Fibroblast of the aortic adventitia (primary cell): ENCODE measurements at regions not wholly inside any gene's neighbourhood (a gene's known extent, or its start where the extent isn't known, plus 50 kb on each side); places are given as distances from the start of the nearest gene placed in this dataset.
"Not testable (repeated sequence)": the region's sequence is repeated elsewhere in the genome, so short reads cannot be mapped to it uniquely, and the experiment has no call there.

Experiments used
- DNase-seq: peaks from one replicate; pipeline ENCODE4 v3.0.0-alpha.2; 2010; ENCODE audit warnings: low read depth
- H3K4me3 ChIP-seq: 2 replicates; pipeline ENCODE4 v1.5.1; 2011; ENCODE audit warnings: low read depth, mild to moderate bottlenecking, control low read depth, low read length, moderate library complexity
- TF ChIP-seq, protein P1 (sequence below): IDR thresholded peaks from 2 replicates; pipeline ENCODE4 v1.5.1; 2011; ENCODE audit warnings: mild to moderate bottlenecking, low read length, control low read depth, inconsistent platforms; ENCODE audit not compliant: insufficient read depth

DNA sequence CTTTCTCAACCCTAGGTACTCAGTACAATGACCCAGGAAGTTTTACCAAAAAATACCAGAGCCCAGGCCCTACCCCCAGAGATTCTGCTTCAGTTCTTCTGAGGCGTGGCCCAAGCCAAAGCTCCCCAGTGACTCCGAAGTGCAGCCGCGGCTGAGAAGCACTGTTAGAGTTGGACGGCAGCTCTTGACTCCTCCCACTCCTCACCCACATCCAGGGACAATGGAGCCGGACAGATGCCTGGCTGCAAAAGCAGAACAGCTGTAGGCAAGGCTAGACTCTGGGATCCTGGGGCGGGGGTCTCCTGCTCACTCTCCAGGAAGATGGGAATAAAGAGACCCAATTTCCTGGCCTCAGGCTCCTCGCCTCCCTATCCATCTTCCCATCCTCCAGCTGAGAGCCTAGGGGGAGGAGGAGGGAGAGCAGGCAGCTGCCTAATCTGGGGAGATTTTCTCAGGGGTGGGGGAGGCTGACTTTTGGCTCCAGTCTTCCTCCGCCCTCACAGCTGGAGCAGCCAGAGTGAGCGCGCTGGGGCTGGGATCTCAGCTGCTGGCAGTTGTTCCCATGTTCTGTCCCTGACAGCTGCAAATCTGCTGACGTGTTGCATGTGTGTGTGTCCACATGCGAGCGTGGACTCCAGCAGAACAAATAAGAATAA lies 223.8 kb downstream of the OPA1 start:
- peak; percentile 27 for DNase-seq
- no peak overlapping the region for H3K4me3 ChIP-seq
- TF ChIP-seq, protein P1, sequence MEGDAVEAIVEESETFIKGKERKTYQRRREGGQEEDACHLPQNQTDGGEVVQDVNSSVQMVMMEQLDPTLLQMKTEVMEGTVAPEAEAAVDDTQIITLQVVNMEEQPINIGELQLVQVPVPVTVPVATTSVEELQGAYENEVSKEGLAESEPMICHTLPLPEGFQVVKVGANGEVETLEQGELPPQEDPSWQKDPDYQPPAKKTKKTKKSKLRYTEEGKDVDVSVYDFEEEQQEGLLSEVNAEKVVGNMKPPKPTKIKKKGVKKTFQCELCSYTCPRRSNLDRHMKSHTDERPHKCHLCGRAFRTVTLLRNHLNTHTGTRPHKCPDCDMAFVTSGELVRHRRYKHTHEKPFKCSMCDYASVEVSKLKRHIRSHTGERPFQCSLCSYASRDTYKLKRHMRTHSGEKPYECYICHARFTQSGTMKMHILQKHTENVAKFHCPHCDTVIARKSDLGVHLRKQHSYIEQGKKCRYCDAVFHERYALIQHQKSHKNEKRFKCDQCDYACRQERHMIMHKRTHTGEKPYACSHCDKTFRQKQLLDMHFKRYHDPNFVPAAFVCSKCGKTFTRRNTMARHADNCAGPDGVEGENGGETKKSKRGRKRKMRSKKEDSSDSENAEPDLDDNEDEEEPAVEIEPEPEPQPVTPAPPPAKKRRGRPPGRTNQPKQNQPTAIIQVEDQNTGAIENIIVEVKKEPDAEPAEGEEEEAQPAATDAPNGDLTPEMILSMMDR: no peak

DNA sequence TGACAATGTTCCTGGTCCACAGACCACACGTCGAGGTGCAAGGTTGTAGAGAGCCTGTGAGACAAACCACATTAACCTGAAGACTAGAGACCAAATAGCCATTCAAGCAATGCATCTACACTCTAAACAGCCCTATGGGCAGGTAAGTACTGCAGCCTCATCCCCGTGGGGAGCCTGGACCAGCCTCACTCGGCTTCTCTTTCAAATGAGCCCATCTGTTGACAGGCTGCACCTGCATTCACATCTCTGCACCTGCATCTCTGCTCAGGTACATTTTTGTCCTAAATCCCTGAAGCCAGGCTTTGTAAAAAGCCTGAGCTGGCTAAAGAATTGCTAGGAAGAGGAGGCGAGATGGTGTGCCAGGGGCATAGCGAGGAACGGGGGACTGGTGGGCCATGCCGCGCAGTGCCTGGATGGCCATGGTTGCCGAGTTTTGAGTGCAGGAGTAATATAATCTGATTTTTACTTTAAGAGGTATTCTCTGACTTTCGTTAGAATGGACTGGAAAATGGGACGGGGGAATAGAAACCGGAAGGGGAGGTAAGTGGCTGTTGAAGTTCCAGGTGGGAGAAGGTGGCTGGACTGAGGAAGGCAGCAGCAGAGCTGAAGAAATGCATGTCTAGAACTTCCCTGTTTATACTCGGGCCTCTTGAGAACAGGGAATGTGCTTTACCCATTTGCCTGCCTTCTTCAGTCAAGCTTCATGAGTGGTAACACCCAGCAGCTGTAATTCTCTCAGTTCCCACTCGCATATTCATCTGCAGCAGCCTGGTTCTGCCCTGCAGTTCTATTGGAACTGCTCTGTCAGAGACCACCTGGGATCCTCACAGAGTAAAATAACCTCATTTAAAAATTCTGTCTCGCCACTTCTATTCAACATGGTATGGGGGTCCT lies 226.4 kb downstream of the OPA1 start:
- H3K4me3 ChIP-seq: no peak overlapping the region
- TF ChIP-seq, protein P1: no peak
- no peak for DNase-seq

DNA sequence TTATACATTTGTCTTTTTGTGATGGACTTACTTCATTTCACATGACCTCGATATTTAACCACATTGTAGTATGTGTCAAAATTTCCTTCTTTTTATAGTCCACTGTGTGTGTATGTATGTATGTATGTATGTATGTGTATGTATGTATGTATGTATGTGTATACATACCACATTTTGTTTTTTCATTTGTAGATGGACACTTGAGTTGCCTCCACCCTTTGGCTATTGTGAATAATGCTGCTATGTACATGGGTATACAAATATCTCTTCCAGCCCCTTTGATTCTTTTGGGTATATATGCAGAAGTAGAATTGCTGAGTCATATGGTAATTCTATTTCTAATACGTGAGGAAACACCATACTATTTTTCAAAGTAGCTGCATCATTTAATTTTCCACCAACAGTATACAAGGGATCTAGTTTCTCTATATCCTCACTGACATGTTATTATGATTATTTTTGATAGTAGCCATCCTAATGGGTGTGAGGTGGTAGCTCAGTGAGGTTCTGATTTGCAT lies 228.2 kb downstream of the OPA1 start:
- TF ChIP-seq, protein P1: no peak
- H3K4me3 ChIP-seq: no peak overlapping the region
- DNase-seq: no peak

DNA sequence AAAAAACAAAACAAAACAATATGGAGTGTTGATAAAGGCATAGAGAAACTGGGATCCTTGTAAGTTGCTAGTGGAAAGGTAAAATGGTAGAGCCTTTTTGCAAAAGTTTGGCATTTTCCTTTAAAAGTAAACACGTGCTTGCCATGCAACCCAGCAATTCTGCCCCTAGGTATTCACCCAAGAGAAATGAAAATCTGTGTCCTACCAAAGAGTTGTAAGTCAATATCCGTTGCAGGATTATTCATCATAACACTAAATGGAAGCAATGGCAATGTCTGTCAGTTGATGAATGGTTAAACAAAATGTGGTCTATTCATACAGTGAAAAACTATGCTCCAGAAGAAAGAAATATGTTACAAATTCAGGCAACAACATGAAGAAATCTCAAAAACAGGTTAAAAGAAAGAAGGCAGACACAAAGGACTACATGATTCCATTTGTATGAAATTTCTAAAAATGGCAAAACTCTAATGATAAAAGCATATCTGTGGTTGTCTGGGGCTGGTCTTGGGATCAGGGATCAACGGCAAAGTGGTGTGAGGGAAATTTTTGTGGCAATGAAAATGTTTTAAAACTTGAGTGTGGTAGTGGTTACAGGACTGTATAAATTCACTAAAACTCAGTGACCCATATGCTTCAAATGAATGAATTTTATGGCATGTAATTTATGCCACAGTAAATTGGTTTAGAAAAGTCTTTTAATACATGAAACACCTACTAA lies 229.6 kb downstream of the OPA1 start:
- DNase-seq: no peak
- TF ChIP-seq, protein P1: no peak
- H3K4me3 ChIP-seq: no peak overlapping the region

DNA sequence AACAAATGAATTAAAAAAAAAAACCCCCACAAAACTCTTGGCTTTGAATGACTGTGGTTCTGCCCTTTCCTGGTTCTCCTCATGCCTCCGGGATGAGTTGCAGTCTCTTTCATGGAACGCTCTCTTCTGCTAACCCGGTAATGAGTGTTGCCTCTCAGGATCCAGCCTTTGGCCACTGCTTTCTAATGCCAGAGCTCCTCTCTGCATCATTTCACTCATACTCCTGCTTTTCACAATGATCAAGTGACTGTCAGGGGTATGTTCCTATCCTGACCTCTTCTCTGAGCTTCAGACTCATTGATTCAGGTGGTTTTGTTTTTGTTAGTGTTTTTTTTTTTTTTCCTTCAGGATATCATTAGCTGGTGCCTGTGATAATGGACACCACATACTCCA lies 230.2 kb downstream of the OPA1 start:
- H3K4me3 ChIP-seq, DNase-seq: not testable (repeated sequence)

DNA sequence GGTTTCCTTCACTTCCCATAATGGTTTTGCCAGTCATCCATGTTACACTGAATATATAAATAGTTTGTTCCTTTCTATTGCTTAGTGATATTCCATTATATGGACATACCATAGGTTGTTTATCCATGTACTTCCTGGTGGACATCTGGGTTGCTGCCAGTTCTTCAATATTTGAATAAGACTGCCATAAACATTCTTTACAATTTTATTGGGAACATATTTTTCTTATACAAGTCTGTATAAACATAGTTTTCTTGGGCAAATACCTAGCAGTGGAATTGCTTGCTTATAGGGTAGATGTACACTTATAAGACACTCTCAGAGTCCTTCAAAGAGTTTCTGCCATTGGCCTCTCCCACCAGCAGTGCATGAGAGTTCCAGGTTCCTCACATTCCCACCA lies 231.4 kb downstream of the OPA1 start:
- no peak overlapping the region for H3K4me3 ChIP-seq
- TF ChIP-seq, protein P1: no peak
- no peak for DNase-seq

DNA sequence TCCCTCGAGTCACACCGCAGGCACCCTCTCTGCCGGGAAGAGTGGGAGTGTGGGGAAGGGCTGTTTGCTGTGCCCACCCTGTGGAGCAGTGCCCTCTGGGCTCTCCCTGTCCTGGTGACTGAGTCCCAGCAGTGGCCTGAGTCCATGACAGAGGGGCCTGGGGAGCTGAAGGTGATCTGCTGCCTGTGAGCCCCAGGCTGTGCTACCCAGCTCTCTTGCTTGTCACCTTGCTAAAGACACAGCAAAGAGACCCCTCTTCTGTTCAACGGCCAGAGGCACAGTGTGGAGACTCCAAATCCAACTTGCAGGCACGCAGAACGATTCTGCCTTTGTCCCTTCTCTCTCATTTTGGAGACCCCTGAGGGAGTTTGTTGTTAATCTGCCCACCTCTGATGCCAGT lies 232.6 kb downstream of the OPA1 start:
- H3K4me3 ChIP-seq: no peak overlapping the region
- TF ChIP-seq, protein P1: no peak
- DNase-seq: no peak
